ENCODE measurements at regions not wholly inside any gene's neighbourhood (a gene's known extent, or its start where the extent isn't known, plus 50 kb on each side); places are given as distances from the start of the nearest gene placed in this dataset.

GRCh38 chr17:13753154-13753553 lies 151.4 kb upstream of the HS3ST3A1 start:
- Histone ChIP-seq H2BK15ac (ENCODE audit: low read length) (no peak overlapping the region), H3K36me3 (ENCODE audit: control insufficient read depth in 2 of 4, insufficient read depth in 4 of 4, low read length in 3 of 4) (no peaks in the 10 kb centered on the region), H3K23me2 (ENCODE audit: low read depth, low read length) (no peaks in the 10 kb centered on the region), H3K4me1 (replicated peaks in 1 of 4; ENCODE audit: control insufficient read depth in 3 of 4, insufficient read depth in 4 of 4, low read length in 3 of 4) (peaks cover 4 to 17% (median 7%) of the 10 kb centered on the region in 4 experiments; a peak in 5 of 7 replicates), H3K23ac (ENCODE audit: insufficient read length) (no peak overlapping the region), H3K9me3 (ENCODE audit: insufficient read depth in 2 of 2, low read depth in 1 of 2, low read length in 1 of 2) (peaks cover 0 to 5% of the 10 kb centered on the region in 2 experiments; a peak in 2 of 4 replicates), H3K27me3 (replicated peaks in 1 of 4; ENCODE audit: control insufficient read depth in 3 of 4, extremely low read depth in 1 of 4, insufficient read depth in 3 of 4, low read length in 3 of 4) (no peaks in the 10 kb centered on the region), H4K20me1 (replicated peaks in 1 of 2; ENCODE audit: control insufficient read depth in 1 of 2, insufficient read depth in 2 of 2, low read length in 2 of 2) (no peaks in the 10 kb centered on the region), H3K4me2 (ENCODE audit: insufficient read depth in 1 of 2, low read depth in 2 of 2, low read length in 2 of 2) (peak overlapping the region in 1 of 2 experiments; percentile 37; a peak in 1 of 4 replicates), H3K79me1 (ENCODE audit: low read depth, low read length) (no peaks in the 10 kb centered on the region), H2AFZ (ENCODE audit: low read length) (no peak overlapping the region), H4K8ac (ENCODE audit: extremely low read depth, insufficient read depth, low read length) (no peak overlapping the region), H3K4me3 (ENCODE audit: extremely low read depth in 1 of 4, insufficient read depth in 2 of 4, low read depth in 3 of 4, low read length in 4 of 4) (no peak overlapping the region), H2AK5ac (ENCODE audit: low read depth, low read length) (no peak overlapping the region), H3K4ac (replicated peaks; ENCODE audit: insufficient read length, low read depth, low read length) (no peak overlapping the region), H2BK12ac (ENCODE audit: low read depth, low read length) (no peak overlapping the region), H4K91ac (replicated peaks; ENCODE audit: insufficient read length, low read length) (no peak overlapping the region), H3K56ac (replicated peaks; ENCODE audit: insufficient read length, low read depth, low read length) (no peak overlapping the region), H3K9ac (replicated peaks in 1 of 4; ENCODE audit: extremely low read depth in 1 of 4, low read depth in 3 of 4, low read length in 3 of 4) (no peak overlapping the region), H3K14ac (ENCODE audit: insufficient read length) (no peak overlapping the region), H2BK20ac (ENCODE audit: low read length) (no peak overlapping the region), H4K5ac (ENCODE audit: insufficient read length, low read depth, low read length) (no peak overlapping the region), H3K27ac (ENCODE audit: low read depth, low read length) (no peak overlapping the region), H2BK120ac (replicated peaks; ENCODE audit: low read depth, low read length) (no peak overlapping the region), H3K18ac (ENCODE audit: extremely low read depth, low read length) (no peak overlapping the region), H2BK5ac (ENCODE audit: low read depth, low read length) (no peak overlapping the region; the same call in 1 of the 2 replicates), H3K79me2 (ENCODE audit: control insufficient read depth in 1 of 2, insufficient read depth in 2 of 2, low read length in 2 of 2) (no peaks in the 10 kb centered on the region)
- ChIA-PET POLR2A (ENCODE audit: partially characterized antibody) (no interaction called here), CTCF (ENCODE audit: partially characterized antibody) (interaction anchor here (0.6 to 0.8 kb wide), 3 partner anchors 28 to 747 kb away, joined by 3 read pairs; no protein-coding TSS in a partner anchor)
- peak; percentile 28 for FAIRE-seq
- WGBS, 2 experiments (ENCODE audit: extremely low coverage in 1 of 2, insufficient coverage in 1 of 2, insufficient read length in 1 of 2, insufficient replicate concordance in 2 of 2, low coverage in 1 of 2, low lambda C conversion rate in 2 of 2, missing lambda C conversion rate in 1 of 2), result 39% methylated on average over 3 of the region's 3 CpGs; no CpG with 5 or more reads in 1 of the 2 experiments
- no peak for DNase-seq (ENCODE audit: low read depth in 1 of 2, low spot score in 2 of 2)
- TF ChIP-seq SP4 (IDR thresholded peaks at IDR 0.05; ENCODE audit: low read length), result no peak
- TF ChIP-seq NANOG (IDR thresholded peaks at IDR 0.05; ENCODE audit: insufficient read depth, low read depth, low read length, poor library complexity, severe bottlenecking), result peak; percentile 56
- no peak for TF ChIP-seq PHF8 (conservative IDR thresholded peaks at IDR 0.05; ENCODE audit: low read depth, low read length)

All from H1 (cell line).